AG04449 (cell line): ENCODE measurements at regions not wholly inside any gene's neighbourhood (a gene's known extent, or its start where the extent isn't known, plus 50 kb on each side); places are given as distances from the start of the nearest gene placed in this dataset.

Source experiments
- CTCF ChIA-PET: fragments of 350-600 bp; formaldehyde crosslinking; extraction: SDS; loops from one replicate; lab custom pipeline; 2021; ENCODE audit warnings: antibody characterized with exemption; lab: Yijun Ruan, JAX
- POLR2A ChIA-PET: fragments of 400-600, 350-600 bp; formaldehyde crosslinking; extraction: SDS; loops from one replicate; lab custom pipeline; 2020; ENCODE audit warnings: antibody characterized with exemption, inconsistent platforms; lab: Yijun Ruan, JAX
- DNase-seq: peaks from one replicate; pipeline ENCODE4 v3.0.0-alpha.2; 2010; ENCODE audit warnings: low read depth, low spot score
- H3K4me3 ChIP-seq: 2 replicates; pipeline ENCODE4 v1.5.1; 2011; ENCODE audit warnings: low read depth, mild to moderate bottlenecking, control low read depth, low read length
- TF ChIP-seq, protein P1 (sequence below): IDR thresholded peaks from one replicate; pipeline ENCODE4 v1.5.1; 2011; ENCODE audit warnings: mild to moderate bottlenecking, moderate library complexity, low read length, control low read depth, inconsistent platforms; ENCODE audit not compliant: insufficient read depth; ENCODE audit errors: missing control alignments

DNA sequence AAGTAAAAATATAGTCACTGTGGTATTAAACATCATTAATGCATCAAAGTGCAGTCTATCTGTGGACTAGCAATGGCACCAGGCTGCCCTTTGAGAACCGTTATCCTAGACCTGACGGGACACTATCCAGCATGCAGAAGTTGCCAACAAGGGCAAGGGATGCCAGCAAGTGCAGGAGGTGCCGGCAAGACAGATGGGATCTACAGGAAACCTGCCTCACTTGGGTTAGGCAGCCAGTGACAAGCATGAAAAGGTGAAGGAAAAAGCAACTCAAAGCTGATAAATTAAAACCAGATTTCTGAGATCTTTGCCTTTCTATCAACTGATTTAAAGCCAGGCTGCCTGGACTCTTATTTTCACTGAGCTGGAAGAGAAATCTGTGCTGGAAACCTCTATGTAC lies 315.2 kb upstream of the PDE4D start:
- DNase-seq = no peak
- no peak overlapping the region for H3K4me3 ChIP-seq
- TF ChIP-seq, protein P1, sequence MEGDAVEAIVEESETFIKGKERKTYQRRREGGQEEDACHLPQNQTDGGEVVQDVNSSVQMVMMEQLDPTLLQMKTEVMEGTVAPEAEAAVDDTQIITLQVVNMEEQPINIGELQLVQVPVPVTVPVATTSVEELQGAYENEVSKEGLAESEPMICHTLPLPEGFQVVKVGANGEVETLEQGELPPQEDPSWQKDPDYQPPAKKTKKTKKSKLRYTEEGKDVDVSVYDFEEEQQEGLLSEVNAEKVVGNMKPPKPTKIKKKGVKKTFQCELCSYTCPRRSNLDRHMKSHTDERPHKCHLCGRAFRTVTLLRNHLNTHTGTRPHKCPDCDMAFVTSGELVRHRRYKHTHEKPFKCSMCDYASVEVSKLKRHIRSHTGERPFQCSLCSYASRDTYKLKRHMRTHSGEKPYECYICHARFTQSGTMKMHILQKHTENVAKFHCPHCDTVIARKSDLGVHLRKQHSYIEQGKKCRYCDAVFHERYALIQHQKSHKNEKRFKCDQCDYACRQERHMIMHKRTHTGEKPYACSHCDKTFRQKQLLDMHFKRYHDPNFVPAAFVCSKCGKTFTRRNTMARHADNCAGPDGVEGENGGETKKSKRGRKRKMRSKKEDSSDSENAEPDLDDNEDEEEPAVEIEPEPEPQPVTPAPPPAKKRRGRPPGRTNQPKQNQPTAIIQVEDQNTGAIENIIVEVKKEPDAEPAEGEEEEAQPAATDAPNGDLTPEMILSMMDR = no peak
- POLR2A ChIA-PET = no interaction called here
- CTCF ChIA-PET = no interaction called here

DNA sequence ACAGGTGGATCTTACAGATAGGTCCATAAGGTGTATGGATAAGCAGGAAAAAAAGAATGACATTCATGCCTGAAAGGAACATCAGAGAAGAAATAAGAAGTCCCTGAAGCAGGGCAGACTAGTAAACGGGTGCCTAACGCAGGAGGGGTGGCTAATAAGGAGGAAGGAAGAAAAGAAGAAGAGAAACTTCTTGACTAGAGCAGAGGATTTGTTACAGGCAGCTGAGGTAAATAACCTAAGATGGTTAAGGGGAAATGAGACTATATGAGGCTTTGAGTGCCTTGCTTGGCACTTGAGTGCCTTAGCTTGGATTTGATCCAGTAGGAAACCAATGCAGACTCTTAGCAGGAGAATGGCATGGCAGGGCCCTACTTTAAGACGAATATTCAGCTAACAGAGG lies 313.5 kb upstream of the PDE4D start:
- CTCF ChIA-PET = no interaction called here

DNA sequence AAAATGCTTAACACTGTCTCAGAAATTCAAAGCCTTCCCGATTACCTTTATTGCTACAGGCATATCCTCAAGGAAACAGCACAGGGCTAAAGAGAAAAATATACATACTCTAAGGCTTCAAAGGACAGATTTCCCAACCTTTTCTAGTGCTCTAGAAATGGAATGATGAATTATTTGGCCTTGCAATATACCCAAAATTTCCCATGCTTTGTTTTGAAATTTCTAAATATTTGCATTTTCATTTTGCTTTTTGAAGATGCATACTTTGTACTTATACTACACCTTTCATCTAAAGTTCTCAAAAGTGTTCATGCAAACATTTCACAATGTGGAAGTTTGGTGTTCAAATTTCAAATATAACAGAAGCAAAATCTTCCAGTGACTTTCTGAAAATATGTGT lies 312.7 kb upstream of the PDE4D start:
- TF ChIP-seq, protein P1 = no peak
- ChIA-PET POLR2A (no interaction called here), CTCF (no interaction called here)
- DNase-seq = no peak
- H3K4me3 ChIP-seq = no peak overlapping the region

More for the DNA sequence above, 313.5 kb upstream of the PDE4D start:
- TF ChIP-seq, protein P1 = no peak
- POLR2A ChIA-PET = no interaction called here
- no peak for DNase-seq
- H3K4me3 ChIP-seq = no peak overlapping the region

DNA sequence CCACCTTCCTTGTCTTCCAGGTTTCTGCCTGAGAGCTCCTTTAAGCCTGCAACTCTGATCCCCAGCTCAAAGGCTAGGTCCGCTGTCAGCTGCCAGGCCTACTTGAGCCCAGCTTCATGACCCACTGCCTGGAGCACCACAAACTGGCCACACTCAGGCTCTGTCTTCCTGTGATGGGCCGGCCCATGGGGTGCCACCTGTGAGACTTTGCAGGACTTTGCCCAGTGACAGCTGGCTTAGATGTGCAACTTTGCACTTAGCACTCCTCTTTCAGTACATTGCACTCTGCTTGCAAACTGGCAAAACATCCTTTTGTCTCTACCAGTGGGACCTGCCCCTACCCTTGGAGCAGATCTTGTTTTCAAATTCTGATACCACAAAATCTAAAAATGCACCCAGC lies 311.5 kb upstream of the PDE4D start:
- no peak overlapping the region for H3K4me3 ChIP-seq
- DNase-seq = no peak
- POLR2A ChIA-PET = no interaction called here
- TF ChIP-seq, protein P1 = no peak
- CTCF ChIA-PET = no interaction called here

DNA sequence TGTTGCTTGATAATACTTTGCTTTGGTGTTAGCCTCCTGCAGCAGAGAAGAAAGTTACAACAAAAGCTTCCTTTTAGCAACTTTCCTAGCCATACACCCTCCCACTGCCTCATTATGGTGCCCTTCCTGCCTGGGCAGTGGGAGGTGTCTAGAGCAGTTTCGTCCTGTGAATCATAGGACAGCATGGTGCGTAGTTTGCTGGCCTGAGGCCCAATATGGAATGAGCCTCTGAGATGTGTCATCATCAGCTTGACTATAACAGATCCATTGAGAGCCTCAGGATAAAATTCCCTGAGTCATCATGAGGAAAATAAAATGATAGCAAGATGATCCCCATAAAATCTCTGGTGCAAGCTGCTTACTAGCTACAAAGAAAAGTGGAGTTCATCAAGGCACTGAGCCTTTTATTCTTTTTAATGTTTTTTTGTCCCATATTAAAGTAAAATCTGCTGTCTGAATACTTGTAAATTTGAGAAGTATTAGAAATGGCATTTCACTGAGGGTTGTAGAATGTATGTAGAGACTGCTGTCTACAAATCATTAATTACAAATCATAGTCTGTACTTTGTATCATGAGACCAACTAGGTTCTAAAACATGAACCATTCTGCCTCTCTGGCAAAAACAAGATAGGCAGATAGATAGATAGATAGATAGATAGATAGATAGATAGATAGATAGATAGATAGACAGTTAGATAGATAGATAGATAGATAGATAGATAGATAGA lies 303.0 kb upstream of the PDE4D start:
- no peak overlapping the region for H3K4me3 ChIP-seq
- DNase-seq = peak; percentile 91
- TF ChIP-seq, protein P1 = no peak
- ChIA-PET CTCF (no interaction called here), POLR2A (no interaction called here)

DNA sequence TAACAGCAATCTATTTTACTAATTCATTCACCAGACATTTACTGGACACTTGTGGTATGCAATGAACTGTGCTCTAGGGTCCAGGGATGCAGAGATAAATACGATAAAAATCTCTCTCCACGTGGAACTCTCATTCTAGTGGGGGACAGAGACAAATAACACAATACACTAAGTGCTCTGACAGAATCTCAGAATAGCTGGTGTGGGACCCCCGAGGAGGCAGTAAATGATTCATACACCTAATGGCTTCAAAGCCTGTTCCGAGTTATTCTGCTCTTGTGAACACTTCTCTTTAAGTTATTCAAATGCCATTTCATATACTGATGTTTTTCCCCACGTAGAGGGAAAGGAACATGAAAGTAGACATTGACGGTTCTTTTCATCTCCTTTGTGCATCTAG lies 302.0 kb upstream of the PDE4D start:
- POLR2A ChIA-PET = no interaction called here
- TF ChIP-seq, protein P1 = no peak
- H3K4me3 ChIP-seq = no peak overlapping the region
- CTCF ChIA-PET = no interaction called here
- DNase-seq = no peak
